ENCODE measurements at regions not wholly inside any gene's neighbourhood (a gene's known extent, or its start where the extent isn't known, plus 50 kb on each side); places are given as distances from the start of the nearest gene placed in this dataset.
A peak's percentile ranks its signal among the peaks of the same experiment; 100 is the strongest.
"Not testable (repeated sequence)": the region's sequence is repeated elsewhere in the genome, so short reads cannot be mapped to it uniquely, and the experiment has no call there.

DNA sequence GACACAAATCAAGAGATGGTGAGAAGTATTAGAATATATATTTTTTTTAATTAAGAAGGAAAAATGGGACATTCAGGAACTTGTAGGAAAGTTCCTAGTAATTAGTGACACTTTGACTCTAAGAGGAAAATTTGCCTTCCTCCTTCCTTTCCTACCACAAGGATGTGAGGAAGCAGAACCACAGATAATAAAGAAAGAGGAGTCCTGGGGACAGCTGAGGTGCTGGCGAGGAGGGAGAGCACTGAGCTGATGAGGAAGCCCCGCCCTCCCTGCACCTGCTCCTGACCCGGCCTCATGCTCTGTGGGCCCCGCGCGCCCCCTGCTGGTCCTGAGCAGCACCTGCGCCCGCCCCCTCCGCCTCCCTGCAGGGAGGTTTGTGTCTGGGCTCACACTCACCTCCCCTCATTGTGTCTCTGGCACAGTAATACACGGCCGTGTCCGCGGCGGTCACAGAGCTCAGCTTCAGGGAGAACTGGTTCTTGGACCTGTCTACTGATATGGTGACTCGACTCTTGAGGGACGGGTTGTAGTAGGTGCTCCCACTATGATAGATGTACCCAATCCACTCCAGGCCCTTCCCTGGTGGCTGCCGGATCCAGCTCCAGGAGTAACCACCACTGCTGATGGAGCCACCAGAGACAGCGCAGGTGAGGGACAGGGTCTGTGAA, 822.6 kb downstream of the TMEM121 start (continued):
- TF ChIP-seq, protein P1, sequence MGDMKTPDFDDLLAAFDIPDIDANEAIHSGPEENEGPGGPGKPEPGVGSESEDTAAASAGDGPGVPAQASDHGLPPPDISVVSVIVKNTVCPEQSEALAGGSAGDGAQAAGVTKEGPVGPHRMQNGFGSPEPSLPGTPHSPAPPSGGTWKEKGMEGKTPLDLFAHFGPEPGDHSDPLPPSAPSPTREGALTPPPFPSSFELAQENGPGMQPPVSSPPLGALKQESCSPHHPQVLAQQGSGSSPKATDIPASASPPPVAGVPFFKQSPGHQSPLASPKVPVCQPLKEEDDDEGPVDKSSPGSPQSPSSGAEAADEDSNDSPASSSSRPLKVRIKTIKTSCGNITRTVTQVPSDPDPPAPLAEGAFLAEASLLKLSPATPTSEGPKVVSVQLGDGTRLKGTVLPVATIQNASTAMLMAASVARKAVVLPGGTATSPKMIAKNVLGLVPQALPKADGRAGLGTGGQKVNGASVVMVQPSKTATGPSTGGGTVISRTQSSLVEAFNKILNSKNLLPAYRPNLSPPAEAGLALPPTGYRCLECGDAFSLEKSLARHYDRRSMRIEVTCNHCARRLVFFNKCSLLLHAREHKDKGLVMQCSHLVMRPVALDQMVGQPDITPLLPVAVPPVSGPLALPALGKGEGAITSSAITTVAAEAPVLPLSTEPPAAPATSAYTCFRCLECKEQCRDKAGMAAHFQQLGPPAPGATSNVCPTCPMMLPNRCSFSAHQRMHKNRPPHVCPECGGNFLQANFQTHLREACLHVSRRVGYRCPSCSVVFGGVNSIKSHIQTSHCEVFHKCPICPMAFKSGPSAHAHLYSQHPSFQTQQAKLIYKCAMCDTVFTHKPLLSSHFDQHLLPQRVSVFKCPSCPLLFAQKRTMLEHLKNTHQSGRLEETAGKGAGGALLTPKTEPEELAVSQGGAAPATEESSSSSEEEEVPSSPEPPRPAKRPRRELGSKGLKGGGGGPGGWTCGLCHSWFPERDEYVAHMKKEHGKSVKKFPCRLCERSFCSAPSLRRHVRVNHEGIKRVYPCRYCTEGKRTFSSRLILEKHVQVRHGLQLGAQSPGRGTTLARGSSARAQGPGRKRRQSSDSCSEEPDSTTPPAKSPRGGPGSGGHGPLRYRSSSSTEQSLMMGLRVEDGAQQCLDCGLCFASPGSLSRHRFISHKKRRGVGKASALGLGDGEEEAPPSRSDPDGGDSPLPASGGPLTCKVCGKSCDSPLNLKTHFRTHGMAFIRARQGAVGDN (CRISPR knock-in tag; IDR thresholded peaks at IDR 0.05), result peak; percentile 35; the same call in 1 of the 2 replicates
- peak; percentile 94 for TF ChIP-seq SNAI1 (CRISPR knock-in tag; IDR thresholded peaks at IDR 0.05; ENCODE audit: borderline replicate concordance)
- TF ChIP-seq MAZ (IDR thresholded peaks at IDR 0.05; ENCODE audit: borderline replicate concordance, low read depth, low read length), result peak; percentile 56; the same call in 1 of the 2 replicates
- TF ChIP-seq MAZ (CRISPR knock-in tag; IDR thresholded peaks at IDR 0.05; ENCODE audit: low read depth); NR2F6 (IDR thresholded peaks at IDR 0.05): not testable (repeated sequence)
- TF ChIP-seq ZNF263 (CRISPR knock-in tag; IDR thresholded peaks at IDR 0.05), result peak; percentile 96
- TF ChIP-seq TEAD3 (CRISPR knock-in tag; optimal IDR thresholded peaks at IDR 0.05; ENCODE audit: borderline replicate concordance), result peak; percentile 15
- TF ChIP-seq NR2F6 (CRISPR knock-in tag; IDR thresholded peaks at IDR 0.05), result peak; percentile 44; the same call in 1 of the 2 replicates
- TF ChIP-seq CBX5 (CRISPR knock-in tag; IDR thresholded peaks at IDR 0.05; ENCODE audit: borderline replicate concordance), result 0 out of 2 replicates have a peak, but pooled peaks have one; percentile 41
- TF ChIP-seq MAX (IDR thresholded peaks at IDR 0.05), result peak; percentile 34; the same call in 1 of the 2 replicates

GRCh38 chr14:106349678-106350457, 823.5 kb downstream of the TMEM121 start:
- CTCF ChIA-PET (ENCODE audit: low intra/inter-chr PET ratio, low total read pairs); H3K4me2 ChIP-seq (ENCODE audit: low read depth, low read length); H4K20me1 ChIP-seq (ENCODE audit: insufficient read depth, low read length); H3K4me1 ChIP-seq (ENCODE audit: insufficient read depth, low read length); H3K27me3 ChIP-seq (ENCODE audit: control insufficient read depth in 1 of 2, insufficient read depth in 2 of 2, low read length in 2 of 2); H2AFZ ChIP-seq (ENCODE audit: low read length); H3K4me3 ChIP-seq (replicated peaks in 1 of 3; ENCODE audit: insufficient read depth in 1 of 3, low read depth in 2 of 3, low read length in 3 of 3); ATAC-seq; H3K9ac ChIP-seq (ENCODE audit: insufficient read depth, low read depth, low read length); FAIRE-seq; BruUV-seq (replicated peaks); H3K27ac ChIP-seq (ENCODE audit: extremely low read length, insufficient read depth, low read length); H3K36me3 ChIP-seq (replicated peaks in 1 of 2; ENCODE audit: control insufficient read depth in 1 of 2, insufficient read depth in 2 of 2, low read length in 2 of 2); H3K79me2 ChIP-seq (ENCODE audit: insufficient read depth, low read length); H3K9me3 ChIP-seq (ENCODE audit: low read length); in situ Hi-C loops (cut with HindIII; ENCODE audit: extremely low pct_ligation_motif_present, low pct_unique_long_range_greater_than_20kb); intact Hi-C loops (cut with micrococcal nuclease; ENCODE audit: unreplicated experiment); DNase-seq (ENCODE audit: low spot score); POLR2A ChIA-PET: not testable (repeated sequence)
- 7% methylated on average over 7 of the region's 7 CpGs for WGBS (ENCODE audit: low lambda C conversion rate)

DNA sequence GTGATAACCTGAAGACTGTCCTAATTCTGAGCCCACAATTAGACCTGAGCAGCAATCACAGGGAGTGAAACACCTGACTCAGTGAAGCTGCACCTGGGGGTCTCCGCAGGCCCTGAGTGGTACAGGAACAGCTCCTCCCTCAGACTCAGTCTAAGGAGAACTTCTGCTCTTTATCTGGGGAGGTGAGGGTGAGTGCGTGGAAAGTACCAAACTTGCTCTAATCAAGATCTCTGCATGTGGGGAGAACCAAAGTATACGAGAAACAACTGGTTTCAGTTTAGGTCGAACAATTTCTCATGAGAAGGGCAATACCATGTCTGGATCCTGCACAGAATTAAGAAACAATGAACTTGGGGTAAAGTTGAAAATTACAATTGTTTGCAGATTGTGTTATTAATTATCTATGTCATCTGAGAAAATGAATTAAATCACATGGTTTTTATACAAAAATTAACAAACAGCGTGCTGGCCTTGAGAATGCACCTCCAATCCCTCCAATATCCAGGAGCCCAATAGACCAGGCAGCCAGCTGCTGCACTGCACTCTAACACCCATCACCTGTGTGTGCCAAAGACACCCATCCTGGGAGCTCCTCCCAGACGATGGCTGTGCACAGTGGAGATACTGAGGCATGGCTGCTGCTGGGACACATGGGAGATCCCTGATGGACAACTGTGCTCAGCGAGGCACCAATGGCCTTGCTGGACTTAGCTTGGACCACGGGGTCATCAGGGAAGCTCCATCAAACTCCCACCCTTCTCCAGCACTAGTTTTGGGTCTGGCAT, 828.8 kb downstream of the TMEM121 start:
- CTCF ChIA-PET (ENCODE audit: low intra/inter-chr PET ratio, low total read pairs); H3K9ac ChIP-seq (ENCODE audit: insufficient read depth, low read depth, low read length); H3K79me2 ChIP-seq (ENCODE audit: insufficient read depth, low read length); intact Hi-C loops (cut with micrococcal nuclease; ENCODE audit: unreplicated experiment); H3K27ac ChIP-seq (ENCODE audit: extremely low read length, insufficient read depth, low read length); POLR2A ChIA-PET; H3K4me3 ChIP-seq (replicated peaks in 1 of 3; ENCODE audit: insufficient read depth in 1 of 3, low read depth in 2 of 3, low read length in 3 of 3); H3K4me2 ChIP-seq (ENCODE audit: low read depth, low read length); H4K20me1 ChIP-seq (ENCODE audit: insufficient read depth, low read length); ATAC-seq; H2AFZ ChIP-seq (ENCODE audit: low read length); H3K4me1 ChIP-seq (ENCODE audit: insufficient read depth, low read length); H3K9me3 ChIP-seq (ENCODE audit: low read length); H3K27me3 ChIP-seq (ENCODE audit: control insufficient read depth in 1 of 2, insufficient read depth in 2 of 2, low read length in 2 of 2); BruUV-seq (replicated peaks); H3K36me3 ChIP-seq (replicated peaks in 1 of 2; ENCODE audit: control insufficient read depth in 1 of 2, insufficient read depth in 2 of 2, low read length in 2 of 2); DNase-seq (ENCODE audit: low spot score); FAIRE-seq; in situ Hi-C loops (cut with HindIII; ENCODE audit: extremely low pct_ligation_motif_present, low pct_unique_long_range_greater_than_20kb): not testable (repeated sequence)
- 0% methylated on average over 5 of the region's 8 CpGs for WGBS (ENCODE audit: low lambda C conversion rate)

Data from HepG2 (cell line).